Chondrocyte (in vitro differentiated cells): ENCODE measurements at regions not wholly inside any gene's neighbourhood (a gene's known extent, or its start where the extent isn't known, plus 50 kb on each side); places are given as distances from the start of the nearest gene placed in this dataset.

Source experiments
- DNase-seq: peaks from one replicate; pipeline ENCODE4 v3.0.0; 2021; ENCODE audit warnings: mixed read lengths, low spot score
- H3K27ac Mint-ChIP-seq: one replicate; pipeline ENCODE4 v1.8.0; 2021; ENCODE audit warnings: mild to moderate bottlenecking, moderate library complexity, mixed read lengths; ENCODE audit not compliant: unreplicated experiment
- H3K27me3 Mint-ChIP-seq: 2 replicates; pipeline ENCODE4 v1.8.0; 2021; ENCODE audit warnings: low read depth, mixed read lengths
- H3K36me3 Mint-ChIP-seq: 2 replicates; pipeline ENCODE4 v1.8.0; 2021; ENCODE audit warnings: low read depth, mixed read lengths
- H3K4me1 Mint-ChIP-seq: 2 replicates; pipeline ENCODE4 v1.8.0; 2021; ENCODE audit warnings: low read depth, mild to moderate bottlenecking, mixed read lengths
- H3K4me3 Mint-ChIP-seq: one replicate; pipeline ENCODE4 v1.8.0; 2021; ENCODE audit warnings: mild to moderate bottlenecking, moderate library complexity, mixed read lengths; ENCODE audit not compliant: unreplicated experiment
- H3K9me3 Mint-ChIP-seq: 2 replicates; pipeline ENCODE4 v1.8.0; 2021; ENCODE audit warnings: low read depth, mixed read lengths
- CTCF ChIP-seq: fragments of 200-600 bp; sonication (generic); IDR thresholded peaks from 2 replicates; pipeline ENCODE4 v1.5.0; 2021; ENCODE audit warnings: antibody characterized with exemption, mild to moderate bottlenecking, moderate library complexity

GRCh38 chr2:65658881-65659280 lies 226.5 kb upstream of the SPRED2 start:
- Mint-ChIP-seq H3K9me3 (no peaks in the 10 kb centered on the region), H3K4me1 (peaks cover 43% of the 10 kb centered on the region), H3K27ac (no peak overlapping the region), H3K36me3 (no peaks in the 10 kb centered on the region), H3K4me3 (no peak overlapping the region), H3K27me3 (no peaks in the 10 kb centered on the region)
- TF ChIP-seq CTCF: no peak
- DNase-seq: no peak

GRCh38 chr2:65658266-65658665 lies 225.9 kb upstream of the SPRED2 start:
- H3K4me1 Mint-ChIP-seq: peaks cover 43% of the 10 kb centered on the region
- no peaks in the 10 kb centered on the region for H3K27me3 Mint-ChIP-seq
- TF ChIP-seq CTCF: no peak
- no peaks in the 10 kb centered on the region for H3K9me3 Mint-ChIP-seq
- H3K36me3 Mint-ChIP-seq: no peaks in the 10 kb centered on the region
- no peak overlapping the region for H3K4me3 Mint-ChIP-seq
- DNase-seq: no peak
- no peak overlapping the region for H3K27ac Mint-ChIP-seq

GRCh38 chr2:65656160-65656718 lies 223.8 kb upstream of the SPRED2 start:
- no peak for DNase-seq
- Mint-ChIP-seq H3K36me3 (no peaks in the 10 kb centered on the region), H3K27ac (no peak overlapping the region), H3K4me1 (peaks cover 28% of the 10 kb centered on the region), H3K27me3 (no peaks in the 10 kb centered on the region), H3K9me3 (no peaks in the 10 kb centered on the region), H3K4me3 (no peak overlapping the region)
- no peak for TF ChIP-seq CTCF

GRCh38 chr2:65655000-65655399 lies 222.6 kb upstream of the SPRED2 start:
- no peaks in the 10 kb centered on the region for H3K27me3 Mint-ChIP-seq
- H3K27ac Mint-ChIP-seq: no peak overlapping the region
- H3K4me3 Mint-ChIP-seq: no peak overlapping the region
- DNase-seq: no peak
- TF ChIP-seq CTCF: no peak
- H3K36me3 Mint-ChIP-seq: no peaks in the 10 kb centered on the region
- H3K4me1 Mint-ChIP-seq: peaks cover 20% of the 10 kb centered on the region
- H3K9me3 Mint-ChIP-seq: no peaks in the 10 kb centered on the region

- Mint-ChIP-seq H3K9me3 (no peaks in the 10 kb centered on the region), H3K27ac (no peak overlapping the region), H3K27me3 (no peaks in the 10 kb centered on the region), H3K36me3 (no peaks in the 10 kb centered on the region), H3K4me3 (no peak overlapping the region), H3K4me1 (peaks cover 17% of the 10 kb centered on the region)
- TF ChIP-seq CTCF: no peak
- no peak for DNase-seq
These were observed 222.1 kb upstream of the SPRED2 start for GRCh38 chr2:65654496-65654895.
